K562 (cell line): ENCODE measurements at regions not wholly inside any gene's neighbourhood (a gene's known extent, or its start where the extent isn't known, plus 50 kb on each side); places are given as distances from the start of the nearest gene placed in this dataset.

Source experiments
- ATAC-seq: fragments of 200-7000 bp; cut with Tn5 transposase; 3 replicates; pipeline ENCODE4 v1.9.1; 2020; ENCODE audit warnings: moderate library complexity
- BruUV-seq: library from RNA; stranded (reverse); fragments of 400-500 nt; replicated peaks from 2 replicates; lab custom pipeline; 2021; lab: Mats Ljungman, UMichigan
- CTCF ChIA-PET: fragments of 300-600 bp; formaldehyde crosslinking; extraction: SDS; loops from one replicate; lab custom pipeline; 2021; ENCODE audit warnings: low intra/inter-chr PET ratio; lab: Yijun Ruan, JAX
- POLR2A ChIA-PET: fragments of 300-600, 350-650 bp; sonication (Branson Sonifier 250); formaldehyde crosslinking; extraction: SDS; loops from one replicate; lab custom pipeline; 2021; ENCODE audit warnings: antibody characterized with exemption, inconsistent platforms; lab: Yijun Ruan, JAX
- DNase-seq, 4 experiments: peaks; one replicate each; pipeline versions ENCODE4 v3.0.0 to v3.0.0-alpha.2; 2011 to 2018; ENCODE audit warnings: low spot score in 3 of 4, mixed read lengths in 3 of 4; ENCODE audit errors: extremely low read depth in 1 of 4
- FAIRE-seq: peaks from 2 replicates; lab custom pipeline; 2011; peaks lifted over from hg19 to GRCh38; lab: Jason Lieb, UNC
- H2AFZ ChIP-seq: 2 replicates; pipeline ENCODE4 v1.6.0; 2011; ENCODE audit warnings: low read depth, low read length, control low read depth, inconsistent platforms
- H3K27ac ChIP-seq: fragments of 200-600 bp; 3 replicates; pipeline ENCODE4 v1.8.0; 2011; ENCODE audit warnings: low read depth, mild to moderate bottlenecking, control low read depth, inconsistent platforms, low read length, moderate library complexity, mixed read lengths; ENCODE audit errors: extremely low read depth
- H3K27me3 ChIP-seq, 2 experiments: fragments of 300-600 bp in 1 of 2; 2 replicates in 1 of 2; 3 replicates in 1 of 2; pipeline versions ENCODE4 v1.6.0 to v1.8.0; 2011; ENCODE audit warnings: inconsistent platforms in 2 of 2, low read length in 2 of 2, mild to moderate bottlenecking in 1 of 2, mixed read lengths in 1 of 2, moderate library complexity in 1 of 2; ENCODE audit not compliant: control insufficient read depth in 2 of 2, insufficient read depth in 2 of 2
- H3K36me3 ChIP-seq: fragments of 300-600 bp; 3 replicates; pipeline ENCODE4 v1.8.0; 2011; ENCODE audit warnings: mild to moderate bottlenecking, low read length, inconsistent platforms; ENCODE audit not compliant: control insufficient read depth, insufficient read depth
- H3K4me1 ChIP-seq, 2 experiments: fragments of 200-600 bp in 1 of 2; replicated peaks in 1 of 2; 2 replicates in 1 of 2; 3 replicates in 1 of 2; pipeline versions ENCODE4 v1.5.1 to v1.8.0; 2011; ENCODE audit warnings: inconsistent platforms in 2 of 2, low read length in 2 of 2, mild to moderate bottlenecking in 1 of 2, mixed read lengths in 1 of 2, moderate library complexity in 1 of 2; ENCODE audit not compliant: control insufficient read depth in 2 of 2, insufficient read depth in 2 of 2
- H3K4me2 ChIP-seq: 2 replicates; pipeline ENCODE4 v1.6.1; 2011; ENCODE audit warnings: low read length, control low read depth, inconsistent platforms, mixed read lengths; ENCODE audit not compliant: insufficient read depth
- H3K4me3 ChIP-seq: fragments of 200-600 bp; sonication (generic), shearing (Covaris generic); 2 replicates; pipeline ENCODE4 v1.5.1; 2016; ENCODE audit warnings: control low read depth, inconsistent platforms
- H3K79me2 ChIP-seq: fragments of 200-600 bp; 3 replicates; pipeline ENCODE4 v1.8.0; 2011; ENCODE audit warnings: low read length, inconsistent platforms; ENCODE audit not compliant: control insufficient read depth, insufficient read depth
- H3K9ac ChIP-seq, 2 experiments: 2 replicates each; pipeline versions ENCODE4 v1.6.0 to v1.6.1; 2011; ENCODE audit warnings: low read depth in 2 of 2, low read length in 2 of 2, control low read depth in 1 of 2, inconsistent platforms in 1 of 2, mild to moderate bottlenecking in 1 of 2, mixed read lengths in 1 of 2; ENCODE audit not compliant: insufficient read depth in 1 of 2
- H3K9me1 ChIP-seq: one replicate; pipeline ENCODE4 v1.6.0; 2011; ENCODE audit warnings: inconsistent platforms, mild to moderate bottlenecking, low read length, moderate library complexity; ENCODE audit not compliant: control insufficient read depth, insufficient read depth
- H3K9me3 ChIP-seq: replicated peaks from 2 replicates; pipeline ENCODE4 v1.5.1; 2011; ENCODE audit warnings: low read depth, low read length, inconsistent platforms; ENCODE audit not compliant: control insufficient read depth, insufficient read depth
- H4K20me1 ChIP-seq: replicated peaks from 2 replicates; pipeline ENCODE4 v1.6.1; 2011; ENCODE audit warnings: low read length, inconsistent platforms, mixed read lengths; ENCODE audit not compliant: control insufficient read depth, insufficient read depth
- CCNT2 ChIP-seq: IDR thresholded peaks from 2 replicates; pipeline ENCODE4 v1.6.1; 2011; ENCODE audit warnings: borderline replicate concordance, low read depth, mild to moderate bottlenecking, moderate library complexity, mixed read lengths, low read length; ENCODE audit not compliant: insufficient read length; ENCODE audit errors: extremely low read depth
- DACH1 ChIP-seq: fragments of 450-650 bp; IDR thresholded peaks from 2 replicates; pipeline ENCODE4 v1.6.1; 2018; ENCODE audit not compliant: partially characterized antibody
- ESRRB ChIP-seq: fragments of 250-450 bp; sonication (Bioruptor Pico); IDR thresholded peaks from 2 replicates; pipeline ENCODE4 v1.5.0; 2020; ENCODE audit warnings: mild to moderate bottlenecking, moderate library complexity, borderline replicate concordance
- FOXA3 ChIP-seq, 2 experiments: fragments of 450-650 bp in 1 of 2; sonication (generic) in 1 of 2; formaldehyde crosslinking; IDR thresholded peaks in 1 of 2; conservative IDR thresholded peaks in 1 of 2; 2 replicates each; pipeline versions ENCODE4 v1.4.0 to v1.8.0; 2020 to 2022; ENCODE audit warnings: mild to moderate bottlenecking in 2 of 2, missing genetic modification reagents in 1 of 2
- IRF9 ChIP-seq: fragments of 450-650 bp; IDR thresholded peaks from 2 replicates; pipeline ENCODE4 v1.6.1; 2016; ENCODE audit warnings: missing biosample characterization, missing genetic modification characterization
- MTF1 ChIP-seq: fragments of 250-450 bp; sonication (Bioruptor Pico); IDR thresholded peaks from 2 replicates; pipeline ENCODE4 v1.9.0; 2021; ENCODE audit warnings: moderate library complexity, mild to moderate bottlenecking, inconsistent platforms, borderline replicate concordance
- NCOA1 ChIP-seq: fragments of 450-650 bp; IDR thresholded peaks from 2 replicates; pipeline ENCODE4 v1.6.1; 2016; ENCODE audit warnings: low read depth
- PREB ChIP-seq: sonication (generic); formaldehyde crosslinking; IDR thresholded peaks from 2 replicates; pipeline ENCODE4 v1.8.1; 2023; ENCODE audit warnings: mild to moderate bottlenecking, missing genetic modification reagents
- PRPF4 ChIP-seq: fragments of 200-400 bp; formaldehyde crosslinking; IDR thresholded peaks from one replicate; pipeline ENCODE4 v1.6.1; 2017; ENCODE audit warnings: low read length, low read depth, mild to moderate bottlenecking; ENCODE audit not compliant: insufficient read depth, poor library complexity, severe bottlenecking
- RBM14 ChIP-seq: fragments of 200-400 bp; formaldehyde crosslinking; IDR thresholded peaks from 2 replicates; pipeline ENCODE4 v1.6.1; 2018; ENCODE audit warnings: low read depth, mild to moderate bottlenecking, low read length, moderate library complexity, borderline replicate concordance; ENCODE audit not compliant: insufficient read depth
- SMAD2 ChIP-seq: fragments of 150-350 bp; IDR thresholded peaks from 2 replicates; pipeline ENCODE4 v1.6.1; 2014; ENCODE audit warnings: low read depth, mild to moderate bottlenecking, low read length
- SRSF7 ChIP-seq: fragments of 200-400 bp; formaldehyde crosslinking; optimal IDR thresholded peaks from 2 replicates; pipeline ENCODE3; 2017; ENCODE audit warnings: mild to moderate bottlenecking, low read depth, low read length
- ZNF184 ChIP-seq: sonication (generic); formaldehyde crosslinking; IDR thresholded peaks from 2 replicates; pipeline ENCODE4 v1.5.0; 2020; ENCODE audit warnings: missing genetic modification reagents
- ZNF695 ChIP-seq: fragments of 450-650 bp; formaldehyde crosslinking; IDR thresholded peaks from 2 replicates; pipeline ENCODE4 v1.4.0; 2020; ENCODE audit warnings: mild to moderate bottlenecking, moderate library complexity
- WGBS: fragments of 100-300 bp; shearing (Covaris generic); methylation state at CpG from one replicate; pipeline ENCODE4 v1.1.6; 2016; ENCODE audit warnings: low coverage, mixed read lengths; ENCODE audit not compliant: insufficient coverage; ENCODE audit errors: missing lambda C conversion rate; 5-methylcytosine and 5-hydroxymethylcytosine counted together
- in situ Hi-C: fragments of 300-500 bp; cut with MboI; formaldehyde crosslinking; loops from 4 replicates; pipeline ENCODE4 v1.15.0; 2018; ENCODE audit warnings: inconsistent platforms, mixed read lengths
- intact Hi-C: fragments of 100-400 bp; cut with micrococcal nuclease; formaldehyde crosslinking; loops from 2 replicates; pipeline ENCODE4 v1.14.2; 2022
- TF ChIP-seq, protein P1 (sequence below), 2 experiments: fragments of 150-350 bp in 1 of 2; IDR thresholded peaks; 2 replicates each; pipeline ENCODE4 v1.6.1; 2012 to 2016; ENCODE audit warnings: low read depth in 2 of 2, low read length in 2 of 2, mild to moderate bottlenecking in 1 of 2, moderate library complexity in 1 of 2

DNA sequence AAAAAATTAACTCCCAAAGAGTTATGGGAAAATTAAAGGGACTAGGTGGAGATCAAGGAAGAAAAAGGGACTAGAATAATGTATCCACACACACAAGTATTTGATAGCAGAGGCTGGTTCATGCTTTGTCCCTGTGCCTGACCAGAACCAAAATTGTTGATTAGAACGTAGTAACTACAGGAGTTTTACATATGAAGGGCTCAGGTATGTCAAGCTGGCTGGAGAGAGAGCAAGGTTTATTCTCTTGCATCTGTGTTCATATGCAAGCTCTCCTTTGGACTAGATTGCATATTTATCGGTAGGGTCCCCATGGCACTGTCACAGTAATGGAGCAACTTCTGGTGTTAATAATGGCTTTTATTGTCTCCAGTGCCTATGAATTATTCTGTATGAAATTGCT lies 239.9 kb upstream of the TRPM3 start:
- H3K27me3 ChIP-seq = no peaks in the 10 kb centered on the region
- H3K9me3 ChIP-seq = no peaks in the 10 kb centered on the region
- no peaks in the 10 kb centered on the region for H4K20me1 ChIP-seq
- H3K79me2 ChIP-seq = no peaks in the 10 kb centered on the region
- no peak for TF ChIP-seq RBM14
- TF ChIP-seq IRF9 (tag) = no peak
- TF ChIP-seq FOXA3 (CRISPR knock-in tag; conservative IDR thresholded peaks at IDR 0.05 in 1 of 2, IDR thresholded peaks at IDR 0.05 in 1 of 2) = no peak
- no peak for TF ChIP-seq DACH1
- TF ChIP-seq, protein P1, sequence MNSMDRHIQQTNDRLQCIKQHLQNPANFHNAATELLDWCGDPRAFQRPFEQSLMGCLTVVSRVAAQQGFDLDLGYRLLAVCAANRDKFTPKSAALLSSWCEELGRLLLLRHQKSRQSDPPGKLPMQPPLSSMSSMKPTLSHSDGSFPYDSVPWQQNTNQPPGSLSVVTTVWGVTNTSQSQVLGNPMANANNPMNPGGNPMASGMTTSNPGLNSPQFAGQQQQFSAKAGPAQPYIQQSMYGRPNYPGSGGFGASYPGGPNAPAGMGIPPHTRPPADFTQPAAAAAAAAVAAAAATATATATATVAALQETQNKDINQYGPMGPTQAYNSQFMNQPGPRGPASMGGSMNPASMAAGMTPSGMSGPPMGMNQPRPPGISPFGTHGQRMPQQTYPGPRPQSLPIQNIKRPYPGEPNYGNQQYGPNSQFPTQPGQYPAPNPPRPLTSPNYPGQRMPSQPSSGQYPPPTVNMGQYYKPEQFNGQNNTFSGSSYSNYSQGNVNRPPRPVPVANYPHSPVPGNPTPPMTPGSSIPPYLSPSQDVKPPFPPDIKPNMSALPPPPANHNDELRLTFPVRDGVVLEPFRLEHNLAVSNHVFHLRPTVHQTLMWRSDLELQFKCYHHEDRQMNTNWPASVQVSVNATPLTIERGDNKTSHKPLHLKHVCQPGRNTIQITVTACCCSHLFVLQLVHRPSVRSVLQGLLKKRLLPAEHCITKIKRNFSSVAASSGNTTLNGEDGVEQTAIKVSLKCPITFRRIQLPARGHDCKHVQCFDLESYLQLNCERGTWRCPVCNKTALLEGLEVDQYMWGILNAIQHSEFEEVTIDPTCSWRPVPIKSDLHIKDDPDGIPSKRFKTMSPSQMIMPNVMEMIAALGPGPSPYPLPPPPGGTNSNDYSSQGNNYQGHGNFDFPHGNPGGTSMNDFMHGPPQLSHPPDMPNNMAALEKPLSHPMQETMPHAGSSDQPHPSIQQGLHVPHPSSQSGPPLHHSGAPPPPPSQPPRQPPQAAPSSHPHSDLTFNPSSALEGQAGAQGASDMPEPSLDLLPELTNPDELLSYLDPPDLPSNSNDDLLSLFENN (IDR thresholded peaks at IDR 0.05; ENCODE audit: low read depth in 2 of 2, low read length in 2 of 2) = no peak
- no peak for TF ChIP-seq MTF1
- no peak for TF ChIP-seq SRSF7
- no peak for TF ChIP-seq NCOA1
- no peak for TF ChIP-seq ZNF184
- no peak for TF ChIP-seq PRPF4
- no peak for TF ChIP-seq ZNF695 (CRISPR knock-in tag)
- TF ChIP-seq PREB (CRISPR knock-in tag) = no peak
- TF ChIP-seq CCNT2 = no peak
- TF ChIP-seq ESRRB (CRISPR knock-in tag) = no peak
- TF ChIP-seq SMAD2 = no peak
- TF ChIP-seq, all 486 proteins: peak for 0
- H3K4me1 ChIP-seq = no peaks in the 10 kb centered on the region
- intact Hi-C loops = no loop called here
- no peaks in the 10 kb centered on the region for H3K9me1 ChIP-seq
- ChIA-PET POLR2A (no interaction called here), CTCF (no interaction called here)
- no peak overlapping the region for H3K9ac ChIP-seq
- in situ Hi-C loops = no loop called here
- DNase-seq (no peak), ATAC-seq (no peak), FAIRE-seq (no peak)
- H2AFZ ChIP-seq = no peak overlapping the region
- H3K4me3 ChIP-seq = no peak overlapping the region
- no peaks in the 10 kb centered on the region for H3K36me3 ChIP-seq
- WGBS = 0% methylated on average over 2 of the region's 2 CpGs
- no TSS peak for BruUV-seq
- H3K4me2 ChIP-seq = no peak overlapping the region
- H3K27ac ChIP-seq = no peak overlapping the region
